ENCODE measurements at regions not wholly inside any gene's neighbourhood (a gene's known extent, or its start where the extent isn't known, plus 50 kb on each side); places are given as distances from the start of the nearest gene placed in this dataset.

DNA sequence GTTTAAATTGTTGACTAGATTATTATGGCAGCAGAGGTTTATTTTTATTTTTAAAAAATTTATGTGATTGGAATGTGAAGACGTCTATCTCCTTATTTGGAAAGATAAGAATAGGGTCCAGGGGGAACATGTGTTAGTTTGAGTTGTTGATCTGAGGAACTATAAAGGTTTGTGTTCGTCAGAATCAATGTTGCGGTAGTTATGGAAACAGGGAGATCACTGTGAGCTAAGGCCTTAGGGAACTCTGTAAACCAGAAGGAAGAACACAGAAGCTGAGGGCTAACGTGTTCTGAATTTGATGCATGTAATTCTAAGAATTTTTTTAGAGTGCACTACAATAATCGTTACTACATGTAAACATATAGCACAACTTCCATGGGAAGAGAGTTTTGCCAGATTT, 168.5 kb upstream of the ZSWIM2 start:
- intact Hi-C loops (cut with micrococcal nuclease; ENCODE audit: unreplicated experiment): no loop called here
- BruUV-seq (replicated peaks): no TSS peak
- H4K20me1 ChIP-seq (ENCODE audit: control insufficient read depth, insufficient read depth): no peaks in the 10 kb centered on the region
- POLR2A ChIA-PET: no interaction called here
- no peak for TF ChIP-seq CEBPB (IDR thresholded peaks at IDR 0.05; ENCODE audit: borderline replicate concordance in 1 of 2, low read depth in 2 of 2, low read length in 2 of 2)
- TF ChIP-seq ESRRA (IDR thresholded peaks at IDR 0.05; ENCODE audit: low read length): no peak
- TF ChIP-seq, protein P1, sequence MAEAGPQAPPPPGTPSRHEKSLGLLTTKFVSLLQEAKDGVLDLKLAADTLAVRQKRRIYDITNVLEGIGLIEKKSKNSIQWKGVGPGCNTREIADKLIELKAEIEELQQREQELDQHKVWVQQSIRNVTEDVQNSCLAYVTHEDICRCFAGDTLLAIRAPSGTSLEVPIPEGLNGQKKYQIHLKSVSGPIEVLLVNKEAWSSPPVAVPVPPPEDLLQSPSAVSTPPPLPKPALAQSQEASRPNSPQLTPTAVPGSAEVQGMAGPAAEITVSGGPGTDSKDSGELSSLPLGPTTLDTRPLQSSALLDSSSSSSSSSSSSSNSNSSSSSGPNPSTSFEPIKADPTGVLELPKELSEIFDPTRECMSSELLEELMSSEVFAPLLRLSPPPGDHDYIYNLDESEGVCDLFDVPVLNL (IDR thresholded peaks at IDR 0.05; ENCODE audit: low read depth, low read length): no peak
- no peaks in the 10 kb centered on the region for H3K4me1 ChIP-seq (ENCODE audit: control insufficient read depth, insufficient read depth, low read length)
- H2AFZ ChIP-seq (ENCODE audit: control insufficient read depth, low read depth, low read length): no peak overlapping the region
- DNase-seq (ENCODE audit: low read depth, low spot score): no peak
- H3K79me2 ChIP-seq (ENCODE audit: control insufficient read depth, insufficient read depth, low read length): no peaks in the 10 kb centered on the region
- no peak for FAIRE-seq
- no peak overlapping the region for H3K9ac ChIP-seq (ENCODE audit: control insufficient read depth, insufficient read depth, low read length)
- in situ Hi-C loops (cut with MboI): no loop called here
- no peaks in the 10 kb centered on the region for H3K27me3 ChIP-seq (replicated peaks in 1 of 2; ENCODE audit: control insufficient read depth in 2 of 2, insufficient read depth in 2 of 2, low read length in 1 of 2)
- no peaks in the 10 kb centered on the region for H3K9me3 ChIP-seq (replicated peaks; ENCODE audit: control insufficient read depth, insufficient read depth, low read length)
- no peak overlapping the region for H3K4me2 ChIP-seq (ENCODE audit: control insufficient read depth, insufficient read depth)
- H3K4me3 ChIP-seq: no peak overlapping the region
- no peaks in the 10 kb centered on the region for H3K36me3 ChIP-seq (ENCODE audit: control insufficient read depth in 2 of 2, insufficient read depth in 2 of 2, low read length in 1 of 2)
- CTCF ChIA-PET: no interaction called here
- no peak for ATAC-seq
- SMC1A ChIA-PET (ENCODE audit: uncharacterized antibody, unreplicated experiment): no interaction called here
- no peak overlapping the region for H3K27ac ChIP-seq (ENCODE audit: control insufficient read depth, insufficient read depth)
- WGBS (ENCODE audit: insufficient coverage, insufficient replicate concordance, low lambda C conversion rate, missing lambda C conversion rate): 20% methylated on average over 5 of the region's 5 CpGs
- RAD21 ChIA-PET (ENCODE audit: unreplicated experiment): no interaction called here

DNA sequence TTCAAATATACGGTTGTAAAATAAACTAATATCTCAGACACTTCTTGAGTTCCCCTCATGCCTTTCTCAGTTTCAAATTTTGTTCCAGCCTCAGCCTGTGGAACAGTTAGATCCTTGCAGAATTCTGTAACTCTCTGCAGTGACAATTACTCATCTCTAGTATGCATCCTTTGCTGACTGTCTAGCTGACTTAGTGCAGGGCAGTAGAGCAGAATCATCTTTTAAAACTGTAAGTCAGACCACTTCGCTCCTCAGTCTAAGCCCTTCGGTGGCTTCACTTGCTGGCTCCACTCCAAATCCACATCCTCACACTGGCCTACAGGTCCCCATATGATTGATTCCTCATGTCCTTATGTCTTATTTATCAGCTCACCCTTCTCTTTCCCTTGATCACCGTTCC, 164.1 kb upstream of the ZSWIM2 start:
- RAD21 ChIA-PET (ENCODE audit: unreplicated experiment): no interaction called here
- FAIRE-seq: no peak
- no peak overlapping the region for H3K27ac ChIP-seq (ENCODE audit: control insufficient read depth, insufficient read depth)
- in situ Hi-C loops (cut with MboI) (no loop called here), intact Hi-C loops (cut with micrococcal nuclease; ENCODE audit: unreplicated experiment) (no loop called here)
- 53% methylated on average over 4 of the region's 4 CpGs for WGBS (ENCODE audit: insufficient coverage, insufficient replicate concordance, low lambda C conversion rate, missing lambda C conversion rate)
- H3K4me3 ChIP-seq: no peak overlapping the region
- H3K9me3 ChIP-seq (replicated peaks; ENCODE audit: control insufficient read depth, insufficient read depth, low read length): no peaks in the 10 kb centered on the region
- no peak overlapping the region for H3K4me2 ChIP-seq (ENCODE audit: control insufficient read depth, insufficient read depth)
- no peaks in the 10 kb centered on the region for H3K4me1 ChIP-seq (ENCODE audit: control insufficient read depth, insufficient read depth, low read length)
- no TSS peak for BruUV-seq (replicated peaks)
- SMC1A ChIA-PET (ENCODE audit: uncharacterized antibody, unreplicated experiment): no interaction called here
- no peak for ATAC-seq
- no peaks in the 10 kb centered on the region for H3K27me3 ChIP-seq (replicated peaks in 1 of 2; ENCODE audit: control insufficient read depth in 2 of 2, insufficient read depth in 2 of 2, low read length in 1 of 2)
- H3K9ac ChIP-seq (ENCODE audit: control insufficient read depth, insufficient read depth, low read length): no peak overlapping the region
- CTCF ChIA-PET: no interaction called here
- H4K20me1 ChIP-seq (ENCODE audit: control insufficient read depth, insufficient read depth): no peaks in the 10 kb centered on the region
- H2AFZ ChIP-seq (ENCODE audit: control insufficient read depth, low read depth, low read length): no peak overlapping the region
- no peaks in the 10 kb centered on the region for H3K36me3 ChIP-seq (ENCODE audit: control insufficient read depth in 2 of 2, insufficient read depth in 2 of 2, low read length in 1 of 2)
- no peaks in the 10 kb centered on the region for H3K79me2 ChIP-seq (ENCODE audit: control insufficient read depth, insufficient read depth, low read length)
- POLR2A ChIA-PET: no interaction called here
- no peak for DNase-seq (ENCODE audit: low read depth, low spot score)
- no peak for TF ChIP-seq HDAC2 (IDR thresholded peaks at IDR 0.05)
- TF ChIP-seq DPF2 (IDR thresholded peaks at IDR 0.05): no peak
- TF ChIP-seq, protein P2, sequence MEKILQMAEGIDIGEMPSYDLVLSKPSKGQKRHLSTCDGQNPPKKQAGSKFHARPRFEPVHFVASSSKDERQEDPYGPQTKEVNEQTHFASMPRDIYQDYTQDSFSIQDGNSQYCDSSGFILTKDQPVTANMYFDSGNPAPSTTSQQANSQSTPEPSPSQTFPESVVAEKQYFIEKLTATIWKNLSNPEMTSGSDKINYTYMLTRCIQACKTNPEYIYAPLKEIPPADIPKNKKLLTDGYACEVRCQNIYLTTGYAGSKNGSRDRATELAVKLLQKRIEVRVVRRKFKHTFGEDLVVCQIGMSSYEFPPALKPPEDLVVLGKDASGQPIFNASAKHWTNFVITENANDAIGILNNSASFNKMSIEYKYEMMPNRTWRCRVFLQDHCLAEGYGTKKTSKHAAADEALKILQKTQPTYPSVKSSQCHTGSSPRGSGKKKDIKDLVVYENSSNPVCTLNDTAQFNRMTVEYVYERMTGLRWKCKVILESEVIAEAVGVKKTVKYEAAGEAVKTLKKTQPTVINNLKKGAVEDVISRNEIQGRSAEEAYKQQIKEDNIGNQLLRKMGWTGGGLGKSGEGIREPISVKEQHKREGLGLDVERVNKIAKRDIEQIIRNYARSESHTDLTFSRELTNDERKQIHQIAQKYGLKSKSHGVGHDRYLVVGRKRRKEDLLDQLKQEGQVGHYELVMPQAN (conservative IDR thresholded peaks at IDR 0.05): no peak
- no peak for TF ChIP-seq SUPT20H (IDR thresholded peaks at IDR 0.05; ENCODE audit: borderline replicate concordance, control insufficient read depth, low read depth, low read length)
- no peak for TF ChIP-seq SUZ12 (IDR thresholded peaks at IDR 0.05; ENCODE audit: unreplicated experiment)
- TF ChIP-seq, protein P3, sequence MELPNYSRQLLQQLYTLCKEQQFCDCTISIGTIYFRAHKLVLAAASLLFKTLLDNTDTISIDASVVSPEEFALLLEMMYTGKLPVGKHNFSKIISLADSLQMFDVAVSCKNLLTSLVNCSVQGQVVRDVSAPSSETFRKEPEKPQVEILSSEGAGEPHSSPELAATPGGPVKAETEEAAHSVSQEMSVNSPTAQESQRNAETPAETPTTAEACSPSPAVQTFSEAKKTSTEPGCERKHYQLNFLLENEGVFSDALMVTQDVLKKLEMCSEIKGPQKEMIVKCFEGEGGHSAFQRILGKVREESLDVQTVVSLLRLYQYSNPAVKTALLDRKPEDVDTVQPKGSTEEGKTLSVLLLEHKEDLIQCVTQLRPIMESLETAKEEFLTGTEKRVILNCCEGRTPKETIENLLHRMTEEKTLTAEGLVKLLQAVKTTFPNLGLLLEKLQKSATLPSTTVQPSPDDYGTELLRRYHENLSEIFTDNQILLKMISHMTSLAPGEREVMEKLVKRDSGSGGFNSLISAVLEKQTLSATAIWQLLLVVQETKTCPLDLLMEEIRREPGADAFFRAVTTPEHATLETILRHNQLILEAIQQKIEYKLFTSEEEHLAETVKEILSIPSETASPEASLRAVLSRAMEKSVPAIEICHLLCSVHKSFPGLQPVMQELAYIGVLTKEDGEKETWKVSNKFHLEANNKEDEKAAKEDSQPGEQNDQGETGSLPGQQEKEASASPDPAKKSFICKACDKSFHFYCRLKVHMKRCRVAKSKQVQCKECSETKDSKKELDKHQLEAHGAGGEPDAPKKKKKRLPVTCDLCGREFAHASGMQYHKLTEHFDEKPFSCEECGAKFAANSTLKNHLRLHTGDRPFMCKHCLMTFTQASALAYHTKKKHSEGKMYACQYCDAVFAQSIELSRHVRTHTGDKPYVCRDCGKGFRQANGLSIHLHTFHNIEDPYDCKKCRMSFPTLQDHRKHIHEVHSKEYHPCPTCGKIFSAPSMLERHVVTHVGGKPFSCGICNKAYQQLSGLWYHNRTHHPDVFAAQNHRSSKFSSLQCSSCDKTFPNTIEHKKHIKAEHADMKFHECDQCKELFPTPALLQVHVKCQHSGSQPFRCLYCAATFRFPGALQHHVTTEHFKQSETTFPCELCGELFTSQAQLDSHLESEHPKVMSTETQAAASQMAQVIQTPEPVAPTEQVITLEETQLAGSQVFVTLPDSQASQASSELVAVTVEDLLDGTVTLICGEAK (IDR thresholded peaks at IDR 0.05; ENCODE audit: borderline replicate concordance): no peak
- TF ChIP-seq, protein P4, sequence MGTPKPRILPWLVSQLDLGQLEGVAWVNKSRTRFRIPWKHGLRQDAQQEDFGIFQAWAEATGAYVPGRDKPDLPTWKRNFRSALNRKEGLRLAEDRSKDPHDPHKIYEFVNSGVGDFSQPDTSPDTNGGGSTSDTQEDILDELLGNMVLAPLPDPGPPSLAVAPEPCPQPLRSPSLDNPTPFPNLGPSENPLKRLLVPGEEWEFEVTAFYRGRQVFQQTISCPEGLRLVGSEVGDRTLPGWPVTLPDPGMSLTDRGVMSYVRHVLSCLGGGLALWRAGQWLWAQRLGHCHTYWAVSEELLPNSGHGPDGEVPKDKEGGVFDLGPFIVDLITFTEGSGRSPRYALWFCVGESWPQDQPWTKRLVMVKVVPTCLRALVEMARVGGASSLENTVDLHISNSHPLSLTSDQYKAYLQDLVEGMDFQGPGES (IDR thresholded peaks at IDR 0.05): no peak
- no peak for TF ChIP-seq RFX5 (IDR thresholded peaks at IDR 0.05; ENCODE audit: low read depth, low read length)

All from GM12878 (cell line).